OCI-LY7 (cell line): ENCODE measurements at regions not wholly inside any gene's neighbourhood (a gene's known extent, or its start where the extent isn't known, plus 50 kb on each side); places are given as distances from the start of the nearest gene placed in this dataset.

Source experiments
- EZH2phosphoT487 ChIP-seq: fragments of 200-600 bp; sonication (generic); IDR thresholded peaks from 2 replicates; pipeline ENCODE4 v1.6.1; 2018; ENCODE audit warnings: low read depth, borderline replicate concordance, mild to moderate bottlenecking, mixed run types, antibody characterized with exemption, low read length, moderate library complexity, mixed read lengths
- TF ChIP-seq, protein P1 (sequence below): fragments of 200-600 bp; sonication (generic); conservative IDR thresholded peaks from 2 replicates; pipeline ENCODE4 v1.5.1; 2014; ENCODE audit warnings: mild to moderate bottlenecking, antibody characterized with exemption, low read length, moderate library complexity, mixed read lengths

DNA sequence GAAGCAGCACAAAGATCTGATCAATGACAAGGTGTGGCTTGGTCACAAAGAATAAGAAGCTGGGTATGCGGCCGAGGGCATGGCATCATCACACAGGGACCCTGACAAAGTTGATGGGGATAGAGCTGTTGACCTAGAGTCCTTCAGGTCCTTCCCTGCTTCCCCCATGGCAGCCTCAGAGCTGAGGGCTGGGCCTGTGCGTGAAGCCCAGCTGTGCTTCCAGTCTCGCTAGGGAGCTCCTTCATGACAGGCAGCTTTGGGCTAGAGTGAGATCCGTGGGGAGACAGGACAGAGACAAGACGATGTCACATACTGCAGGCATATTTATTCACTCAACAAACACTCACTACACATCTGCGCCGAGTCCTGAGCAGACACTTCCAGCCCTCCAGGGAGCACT, 56.4 kb upstream of the NEURL1B start:
- TF ChIP-seq, protein P1, sequence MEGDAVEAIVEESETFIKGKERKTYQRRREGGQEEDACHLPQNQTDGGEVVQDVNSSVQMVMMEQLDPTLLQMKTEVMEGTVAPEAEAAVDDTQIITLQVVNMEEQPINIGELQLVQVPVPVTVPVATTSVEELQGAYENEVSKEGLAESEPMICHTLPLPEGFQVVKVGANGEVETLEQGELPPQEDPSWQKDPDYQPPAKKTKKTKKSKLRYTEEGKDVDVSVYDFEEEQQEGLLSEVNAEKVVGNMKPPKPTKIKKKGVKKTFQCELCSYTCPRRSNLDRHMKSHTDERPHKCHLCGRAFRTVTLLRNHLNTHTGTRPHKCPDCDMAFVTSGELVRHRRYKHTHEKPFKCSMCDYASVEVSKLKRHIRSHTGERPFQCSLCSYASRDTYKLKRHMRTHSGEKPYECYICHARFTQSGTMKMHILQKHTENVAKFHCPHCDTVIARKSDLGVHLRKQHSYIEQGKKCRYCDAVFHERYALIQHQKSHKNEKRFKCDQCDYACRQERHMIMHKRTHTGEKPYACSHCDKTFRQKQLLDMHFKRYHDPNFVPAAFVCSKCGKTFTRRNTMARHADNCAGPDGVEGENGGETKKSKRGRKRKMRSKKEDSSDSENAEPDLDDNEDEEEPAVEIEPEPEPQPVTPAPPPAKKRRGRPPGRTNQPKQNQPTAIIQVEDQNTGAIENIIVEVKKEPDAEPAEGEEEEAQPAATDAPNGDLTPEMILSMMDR: no peak
- TF ChIP-seq EZH2phosphoT487: no peak
